ENCODE measurements at regions not wholly inside any gene's neighbourhood (a gene's known extent, or its start where the extent isn't known, plus 50 kb on each side); places are given as distances from the start of the nearest gene placed in this dataset.

DNA sequence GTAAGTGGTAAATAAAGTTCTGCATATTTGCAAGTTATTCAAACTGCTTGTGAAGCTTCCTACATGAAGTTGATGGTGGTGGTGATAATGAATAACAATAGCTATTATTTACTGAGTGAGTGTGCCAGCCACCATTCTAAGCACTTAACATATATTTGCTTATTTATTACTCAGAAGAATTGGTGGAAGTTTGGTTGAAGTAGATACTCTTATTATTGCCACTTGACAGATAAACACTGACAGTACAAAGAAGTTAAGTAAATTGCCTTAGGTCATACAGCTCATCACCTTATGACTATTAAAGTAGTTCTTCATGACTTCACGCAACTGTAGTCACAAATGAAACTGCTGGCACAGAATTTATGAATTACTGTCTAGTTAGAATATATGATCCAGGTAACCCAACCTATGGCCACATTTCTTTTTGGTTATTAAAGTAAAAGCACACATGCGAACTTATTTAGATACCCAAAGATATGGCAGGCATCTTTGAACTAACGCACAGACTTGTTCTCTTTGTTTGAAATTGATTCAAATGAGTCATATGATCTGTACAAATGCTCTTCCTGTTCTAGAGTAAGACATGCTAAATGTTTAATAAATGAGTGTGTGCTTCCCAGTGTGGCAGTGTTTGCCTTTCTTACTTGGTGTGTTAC is 99.8 kb upstream of the NR2F2 start:
- no peak for TF ChIP-seq CTCF (IDR thresholded peaks at IDR 0.05)
- TF ChIP-seq POLR2A (IDR thresholded peaks at IDR 0.05): no peak

Measured in uterus (tissue), 2 donors.